KOPT-K1 (cell line): ENCODE measurements at regions not wholly inside any gene's neighbourhood (a gene's known extent, or its start where the extent isn't known, plus 50 kb on each side); places are given as distances from the start of the nearest gene placed in this dataset.
"Not testable (repeated sequence)": the region's sequence is repeated elsewhere in the genome, so short reads cannot be mapped to it uniquely, and the experiment has no call there.

Experiments
- H3K27ac ChIP-seq: fragments of 200-600 bp; sonication (generic); 2 replicates; pipeline ENCODE4 v1.5.1; 2016; ENCODE audit warnings: antibody characterized with exemption, mild to moderate bottlenecking, low read depth, low read length; ENCODE audit not compliant: poor library complexity, severe bottlenecking
- H3K36me3 ChIP-seq: fragments of 200-600 bp; sonication (generic); 2 replicates; pipeline ENCODE4 v1.5.1; 2017; ENCODE audit warnings: antibody characterized with exemption, mild to moderate bottlenecking, low read length, moderate library complexity; ENCODE audit not compliant: insufficient read depth
- H3K9me3 ChIP-seq: fragments of 200-600 bp; sonication (generic); 2 replicates; pipeline ENCODE4 v1.5.1; 2017; ENCODE audit warnings: antibody characterized with exemption, low read length, mild to moderate bottlenecking; ENCODE audit not compliant: insufficient read depth, poor library complexity, severe bottlenecking

- Histone ChIP-seq H3K9me3 (no peaks in the 10 kb centered on the region), H3K27ac (no peak overlapping the region), H3K36me3 (no peaks in the 10 kb centered on the region)
These were observed 264.6 kb upstream of the THUMPD2 start for GRCh38 chr2:40043641-40044040.

- H3K9me3 ChIP-seq, result no peaks in the 10 kb centered on the region
- H3K36me3 ChIP-seq, result no peaks in the 10 kb centered on the region
- H3K27ac ChIP-seq, result no peak overlapping the region
These were observed 264.1 kb upstream of the THUMPD2 start for GRCh38 chr2:40043191-40043590.

- no peaks in the 10 kb centered on the region for H3K9me3 ChIP-seq
- no peak overlapping the region for H3K27ac ChIP-seq
- H3K36me3 ChIP-seq, result no peaks in the 10 kb centered on the region
These were observed 262.6 kb upstream of the THUMPD2 start for GRCh38 chr2:40041422-40042382.

GRCh38 chr2:40039549-40039948 is 260.5 kb upstream of the THUMPD2 start:
- peaks cover 4% of the 10 kb centered on the region for H3K9me3 ChIP-seq

GRCh38 chr2:40038646-40039045 is 259.6 kb upstream of the THUMPD2 start:
- peaks cover 13% of the 10 kb centered on the region for H3K9me3 ChIP-seq
- H3K27ac ChIP-seq, result no peak overlapping the region
- no peaks in the 10 kb centered on the region for H3K36me3 ChIP-seq

More at GRCh38 chr2:40039549-40039948, 260.5 kb upstream of the THUMPD2 start:
- no peak overlapping the region for H3K27ac ChIP-seq
- no peaks in the 10 kb centered on the region for H3K36me3 ChIP-seq

GRCh38 chr2:40037303-40037702 is 258.2 kb upstream of the THUMPD2 start:
- Histone ChIP-seq H3K36me3 (no peaks in the 10 kb centered on the region), H3K27ac (no peak overlapping the region), H3K9me3 (peaks cover 16% of the 10 kb centered on the region)

- Histone ChIP-seq H3K27ac (no peak overlapping the region), H3K9me3 (peaks cover 16% of the 10 kb centered on the region), H3K36me3 (no peaks in the 10 kb centered on the region)
These were observed 257.2 kb upstream of the THUMPD2 start for GRCh38 chr2:40036241-40036640.

- Histone ChIP-seq H3K9me3 (peaks cover 16% of the 10 kb centered on the region), H3K27ac (no peak overlapping the region), H3K36me3 (no peaks in the 10 kb centered on the region)
These were observed 255.7 kb upstream of the THUMPD2 start for GRCh38 chr2:40034801-40035200.

- no peaks in the 10 kb centered on the region for H3K36me3 ChIP-seq
- H3K9me3 ChIP-seq, result peaks cover 16% of the 10 kb centered on the region
- H3K27ac ChIP-seq, result no peak overlapping the region
These were observed 255.1 kb upstream of the THUMPD2 start for GRCh38 chr2:40034198-40034597.

- Histone ChIP-seq H3K9me3 (peaks cover 16% of the 10 kb centered on the region), H3K36me3 (no peaks in the 10 kb centered on the region), H3K27ac (no peak overlapping the region)
These were observed 254.7 kb upstream of the THUMPD2 start for GRCh38 chr2:40033781-40034180.

GRCh38 chr2:40032650-40033319 is 253.7 kb upstream of the THUMPD2 start:
- no peak overlapping the region for H3K27ac ChIP-seq
- no peaks in the 10 kb centered on the region for H3K36me3 ChIP-seq
- H3K9me3 ChIP-seq, result peaks cover 16% of the 10 kb centered on the region

- H3K36me3 ChIP-seq, result no peaks in the 10 kb centered on the region
- peaks cover 16% of the 10 kb centered on the region for H3K9me3 ChIP-seq
- no peak overlapping the region for H3K27ac ChIP-seq
These were observed 251.5 kb upstream of the THUMPD2 start for GRCh38 chr2:40030456-40030975.

GRCh38 chr2:40028792-40029488 is 249.9 kb upstream of the THUMPD2 start:
- H3K27ac ChIP-seq, result no peak overlapping the region
- H3K9me3 ChIP-seq, result peaks cover 8% of the 10 kb centered on the region
- H3K36me3 ChIP-seq, result no peaks in the 10 kb centered on the region

- Histone ChIP-seq H3K9me3 (peaks cover 12% of the 10 kb centered on the region), H3K27ac (no peak overlapping the region), H3K36me3 (no peaks in the 10 kb centered on the region)
These were observed 248.9 kb upstream of the THUMPD2 start for GRCh38 chr2:40027968-40028367.

GRCh38 chr2:40025276-40025675 is 246.2 kb upstream of the THUMPD2 start:
- H3K27ac ChIP-seq, H3K36me3 ChIP-seq: not testable (repeated sequence)
- H3K9me3 ChIP-seq, result peaks cover 39% of the 10 kb centered on the region
